NCI-H187 treated with DMSO at 0.1 percent for 48 hours (cell line): ENCODE measurements at regions not wholly inside any gene's neighbourhood (a gene's known extent, or its start where the extent isn't known, plus 50 kb on each side); places are given as distances from the start of the nearest gene placed in this dataset.

Experiments
- DNase-seq: peaks from one replicate; lab custom pipeline; 2025; lab: John Stamatoyannopoulos, UW

- no peak for DNase-seq
Measured at GRCh38 chr11:81174646-81175330, 1558.9 kb downstream of the FAM181B start.

GRCh38 chr11:81165164-81165563 lies 1568.5 kb downstream of the FAM181B start:
- no peak for DNase-seq

GRCh38 chr11:81159900-81160299 lies 1573.8 kb downstream of the FAM181B start:
- no peak for DNase-seq

- no peak for DNase-seq
Measured at GRCh38 chr11:81135570-81135969, 1598.1 kb downstream of the FAM181B start.

GRCh38 chr11:81129618-81130017 lies 1604.0 kb downstream of the FAM181B start:
- no peak for DNase-seq

- DNase-seq: no peak
Measured at GRCh38 chr11:81112718-81113117, 1620.9 kb downstream of the FAM181B start.

GRCh38 chr11:81104051-81104450 lies 1629.6 kb downstream of the FAM181B start:
- DNase-seq: no peak

GRCh38 chr11:81098471-81098870 lies 1635.2 kb downstream of the FAM181B start:
- no peak for DNase-seq

- no peak for DNase-seq
Measured at GRCh38 chr11:81092522-81092921, 1641.1 kb downstream of the FAM181B start.

GRCh38 chr11:81089242-81089641 lies 1644.4 kb downstream of the FAM181B start:
- no peak for DNase-seq

- no peak for DNase-seq
Measured at GRCh38 chr11:81080476-81080875, 1639.6 kb upstream of the TENM4 start.

- no peak for DNase-seq
Measured at GRCh38 chr11:81072273-81072672, 1631.4 kb upstream of the TENM4 start.

- DNase-seq: no peak
Measured at GRCh38 chr11:81071606-81072005, 1630.8 kb upstream of the TENM4 start.

GRCh38 chr11:81070948-81071347 lies 1630.1 kb upstream of the TENM4 start:
- DNase-seq: no peak

- DNase-seq: no peak
Measured at GRCh38 chr11:81059356-81059755, 1618.5 kb upstream of the TENM4 start.

GRCh38 chr11:81052344-81053158 lies 1611.7 kb upstream of the TENM4 start:
- DNase-seq: no peak

GRCh38 chr11:81039916-81040524 lies 1599.2 kb upstream of the TENM4 start:
- DNase-seq: no peak

GRCh38 chr11:81036168-81036870 lies 1595.5 kb upstream of the TENM4 start:
- no peak for DNase-seq

GRCh38 chr11:81033779-81034540 lies 1593.1 kb upstream of the TENM4 start:
- DNase-seq: no peak

- no peak for DNase-seq
Measured at GRCh38 chr11:81032906-81033305, 1592.1 kb upstream of the TENM4 start.

GRCh38 chr11:81030186-81030585 lies 1589.4 kb upstream of the TENM4 start:
- no peak for DNase-seq

GRCh38 chr11:81026032-81026431 lies 1585.2 kb upstream of the TENM4 start:
- DNase-seq: no peak
